ENCODE measurements at regions not wholly inside any gene's neighbourhood (a gene's known extent, or its start where the extent isn't known, plus 50 kb on each side); places are given as distances from the start of the nearest gene placed in this dataset.

GRCh38 chr7:81080553-81080952, 161.7 kb upstream of the SEMA3C start:
- peaks cover 13% of the 10 kb centered on the region for H3K9me3 Mint-ChIP-seq (ENCODE audit: unreplicated experiment)
- CTCF ChIA-PET, result no interaction called here
- Histone ChIP-seq H3K4me1 (no peaks in the 10 kb centered on the region), H3K36me3 (ENCODE audit: control insufficient read depth, insufficient read depth, low read length) (no peaks in the 10 kb centered on the region), H3K4me3 (ENCODE audit: low read depth, low read length) (no peak overlapping the region), H3K27me3 (replicated peaks; ENCODE audit: control insufficient read depth, insufficient read depth, low read length) (no peaks in the 10 kb centered on the region), H3K9me3 (peaks cover 7% of the 10 kb centered on the region)
- H3K27ac Mint-ChIP-seq (ENCODE audit: unreplicated experiment), result no peak overlapping the region
- intact Hi-C loops (cut with micrococcal nuclease; ENCODE audit: unreplicated experiment), result no loop called here
- H3K4me1 Mint-ChIP-seq (ENCODE audit: low read depth, unreplicated experiment), result no peaks in the 10 kb centered on the region
- BruUV-seq (replicated peaks), result no TSS peak
- no peak for TF ChIP-seq CTCF (IDR thresholded peaks at IDR 0.05; ENCODE audit: insufficient read depth in 1 of 2, low read depth in 1 of 2, low read length in 1 of 2, severe bottlenecking in 1 of 2, unreplicated experiment in 1 of 2)
- no peaks in the 10 kb centered on the region for H3K36me3 Mint-ChIP-seq (ENCODE audit: insufficient read depth, unreplicated experiment)
- H3K4me3 Mint-ChIP-seq (ENCODE audit: unreplicated experiment), result no peak overlapping the region
- no peak for DNase-seq
- POLR2A ChIA-PET, result no interaction called here
- H3K27me3 Mint-ChIP-seq (ENCODE audit: insufficient read depth, unreplicated experiment), result no peaks in the 10 kb centered on the region

- Mint-ChIP-seq H3K36me3 (ENCODE audit: insufficient read depth, unreplicated experiment) (no peaks in the 10 kb centered on the region), H3K27ac (ENCODE audit: unreplicated experiment) (no peak overlapping the region), H3K27me3 (ENCODE audit: insufficient read depth, unreplicated experiment) (no peaks in the 10 kb centered on the region), H3K4me3 (ENCODE audit: unreplicated experiment) (no peak overlapping the region), H3K9me3 (ENCODE audit: unreplicated experiment) (peaks cover 13% of the 10 kb centered on the region), H3K4me1 (ENCODE audit: low read depth, unreplicated experiment) (no peaks in the 10 kb centered on the region)
- no peak for DNase-seq
- no TSS peak for BruUV-seq (replicated peaks)
- intact Hi-C loops (cut with micrococcal nuclease; ENCODE audit: unreplicated experiment), result no loop called here
- no peak for TF ChIP-seq CTCF (IDR thresholded peaks at IDR 0.05; ENCODE audit: insufficient read depth in 1 of 2, low read depth in 1 of 2, low read length in 1 of 2, severe bottlenecking in 1 of 2, unreplicated experiment in 1 of 2)
- no peaks in the 10 kb centered on the region for H3K27me3 ChIP-seq (replicated peaks; ENCODE audit: control insufficient read depth, insufficient read depth, low read length)
- no peak overlapping the region for H3K4me3 ChIP-seq (ENCODE audit: low read depth, low read length)
- peaks cover 7% of the 10 kb centered on the region for H3K9me3 ChIP-seq
- H3K4me1 ChIP-seq, result no peaks in the 10 kb centered on the region
- no peaks in the 10 kb centered on the region for H3K36me3 ChIP-seq (ENCODE audit: control insufficient read depth, insufficient read depth, low read length)
- ChIA-PET POLR2A (no interaction called here), CTCF (no interaction called here)
Observed at GRCh38 chr7:81079746-81080145, 160.9 kb upstream of the SEMA3C start.

- no peaks in the 10 kb centered on the region for H3K36me3 ChIP-seq (ENCODE audit: control insufficient read depth, insufficient read depth, low read length)
- ChIA-PET POLR2A (no interaction called here), CTCF (no interaction called here)
- no peaks in the 10 kb centered on the region for H3K27me3 ChIP-seq (replicated peaks; ENCODE audit: control insufficient read depth, insufficient read depth, low read length)
- no peaks in the 10 kb centered on the region for H3K4me1 Mint-ChIP-seq (ENCODE audit: low read depth, unreplicated experiment)
- no peak overlapping the region for H3K4me3 ChIP-seq (ENCODE audit: low read depth, low read length)
- H3K9me3 ChIP-seq, result peaks cover 7% of the 10 kb centered on the region
- H3K9me3 Mint-ChIP-seq (ENCODE audit: unreplicated experiment), result peaks cover 13% of the 10 kb centered on the region
- no peaks in the 10 kb centered on the region for H3K27me3 Mint-ChIP-seq (ENCODE audit: insufficient read depth, unreplicated experiment)
- intact Hi-C loops (cut with micrococcal nuclease; ENCODE audit: unreplicated experiment), result no loop called here
- peak in 1 of 2 experiments; percentile 7 for TF ChIP-seq CTCF (IDR thresholded peaks at IDR 0.05; ENCODE audit: insufficient read depth in 1 of 2, low read depth in 1 of 2, low read length in 1 of 2, severe bottlenecking in 1 of 2, unreplicated experiment in 1 of 2)
- H3K4me1 ChIP-seq, result no peaks in the 10 kb centered on the region
- DNase-seq, result no peak
- no peak overlapping the region for H3K4me3 Mint-ChIP-seq (ENCODE audit: unreplicated experiment)
- H3K27ac Mint-ChIP-seq (ENCODE audit: unreplicated experiment), result no peak overlapping the region
- H3K36me3 Mint-ChIP-seq (ENCODE audit: insufficient read depth, unreplicated experiment), result no peaks in the 10 kb centered on the region
- no TSS peak for BruUV-seq (replicated peaks)
Observed at GRCh38 chr7:81075150-81075549, 156.3 kb upstream of the SEMA3C start.
